GM23338 (cell line): ENCODE measurements at regions not wholly inside any gene's neighbourhood (a gene's known extent, or its start where the extent isn't known, plus 50 kb on each side); places are given as distances from the start of the nearest gene placed in this dataset.

Experiments used
- CREB1 ChIP-seq: fragments of 250-450 bp; sonication (Bioruptor Pico); IDR thresholded peaks from 2 replicates; pipeline ENCODE4 v1.5.0; 2020; ENCODE audit warnings: low read depth, mild to moderate bottlenecking, moderate library complexity
- JUNB ChIP-seq: IDR thresholded peaks from one replicate; pipeline ENCODE4 v1.6.1; 2016; ENCODE audit warnings: antibody characterized with exemption; ENCODE audit not compliant: unreplicated experiment
- POLR2AphosphoS5 ChIP-seq: IDR thresholded peaks from 2 replicates; pipeline ENCODE4 v1.6.1; 2016; ENCODE audit warnings: antibody characterized with exemption, low read depth
- ZNF114 ChIP-seq: fragments of 250-450 bp; sonication (Bioruptor Pico); IDR thresholded peaks from 2 replicates; pipeline ENCODE4 v1.5.0; 2020; ENCODE audit warnings: mild to moderate bottlenecking, moderate library complexity
- TF ChIP-seq, protein P1 (sequence below), 2 experiments: fragments of 200-600 bp in 1 of 2; sonication (generic) in 1 of 2; conservative IDR thresholded peaks; 2 replicates each; pipeline versions ENCODE4 v1.5.1 to v1.6.1; 2016 to 2017; ENCODE audit warnings: antibody characterized with exemption in 2 of 2, low read depth in 2 of 2, mild to moderate bottlenecking in 2 of 2, moderate library complexity in 1 of 2
- TF ChIP-seq, protein P2 (sequence below): IDR thresholded peaks from one replicate; pipeline ENCODE4 v1.6.1; 2018; ENCODE audit warnings: antibody characterized with exemption; ENCODE audit not compliant: unreplicated experiment

DNA sequence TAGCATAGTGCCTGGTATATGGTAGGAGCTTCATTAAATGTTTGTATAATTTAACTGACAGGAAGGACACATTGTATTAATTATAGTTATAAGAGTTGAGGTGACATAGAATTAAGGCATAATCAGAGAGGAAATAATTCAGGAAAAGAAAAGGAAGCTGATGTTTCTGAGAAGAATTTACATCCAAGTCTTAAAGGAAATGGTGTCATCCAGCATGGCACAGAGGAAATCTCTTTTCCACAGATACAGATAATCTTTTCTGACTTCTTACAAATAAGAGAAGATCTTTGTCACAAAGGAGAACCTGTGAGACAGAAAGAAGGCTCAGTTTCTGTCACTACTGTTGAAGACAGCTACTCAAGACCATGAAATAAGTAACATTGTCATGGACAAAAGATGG, 222.5 kb downstream of the GJA1 start:
- TF ChIP-seq CREB1 (CRISPR knock-in tag) (no peak), ZNF114 (no peak), JUNB (no peak), POLR2AphosphoS5 (no peak)
- TF ChIP-seq, protein P1, sequence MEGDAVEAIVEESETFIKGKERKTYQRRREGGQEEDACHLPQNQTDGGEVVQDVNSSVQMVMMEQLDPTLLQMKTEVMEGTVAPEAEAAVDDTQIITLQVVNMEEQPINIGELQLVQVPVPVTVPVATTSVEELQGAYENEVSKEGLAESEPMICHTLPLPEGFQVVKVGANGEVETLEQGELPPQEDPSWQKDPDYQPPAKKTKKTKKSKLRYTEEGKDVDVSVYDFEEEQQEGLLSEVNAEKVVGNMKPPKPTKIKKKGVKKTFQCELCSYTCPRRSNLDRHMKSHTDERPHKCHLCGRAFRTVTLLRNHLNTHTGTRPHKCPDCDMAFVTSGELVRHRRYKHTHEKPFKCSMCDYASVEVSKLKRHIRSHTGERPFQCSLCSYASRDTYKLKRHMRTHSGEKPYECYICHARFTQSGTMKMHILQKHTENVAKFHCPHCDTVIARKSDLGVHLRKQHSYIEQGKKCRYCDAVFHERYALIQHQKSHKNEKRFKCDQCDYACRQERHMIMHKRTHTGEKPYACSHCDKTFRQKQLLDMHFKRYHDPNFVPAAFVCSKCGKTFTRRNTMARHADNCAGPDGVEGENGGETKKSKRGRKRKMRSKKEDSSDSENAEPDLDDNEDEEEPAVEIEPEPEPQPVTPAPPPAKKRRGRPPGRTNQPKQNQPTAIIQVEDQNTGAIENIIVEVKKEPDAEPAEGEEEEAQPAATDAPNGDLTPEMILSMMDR (conservative IDR thresholded peaks at IDR 0.05; ENCODE audit: low read depth in 2 of 2) = no peak
- TF ChIP-seq, protein P2, sequence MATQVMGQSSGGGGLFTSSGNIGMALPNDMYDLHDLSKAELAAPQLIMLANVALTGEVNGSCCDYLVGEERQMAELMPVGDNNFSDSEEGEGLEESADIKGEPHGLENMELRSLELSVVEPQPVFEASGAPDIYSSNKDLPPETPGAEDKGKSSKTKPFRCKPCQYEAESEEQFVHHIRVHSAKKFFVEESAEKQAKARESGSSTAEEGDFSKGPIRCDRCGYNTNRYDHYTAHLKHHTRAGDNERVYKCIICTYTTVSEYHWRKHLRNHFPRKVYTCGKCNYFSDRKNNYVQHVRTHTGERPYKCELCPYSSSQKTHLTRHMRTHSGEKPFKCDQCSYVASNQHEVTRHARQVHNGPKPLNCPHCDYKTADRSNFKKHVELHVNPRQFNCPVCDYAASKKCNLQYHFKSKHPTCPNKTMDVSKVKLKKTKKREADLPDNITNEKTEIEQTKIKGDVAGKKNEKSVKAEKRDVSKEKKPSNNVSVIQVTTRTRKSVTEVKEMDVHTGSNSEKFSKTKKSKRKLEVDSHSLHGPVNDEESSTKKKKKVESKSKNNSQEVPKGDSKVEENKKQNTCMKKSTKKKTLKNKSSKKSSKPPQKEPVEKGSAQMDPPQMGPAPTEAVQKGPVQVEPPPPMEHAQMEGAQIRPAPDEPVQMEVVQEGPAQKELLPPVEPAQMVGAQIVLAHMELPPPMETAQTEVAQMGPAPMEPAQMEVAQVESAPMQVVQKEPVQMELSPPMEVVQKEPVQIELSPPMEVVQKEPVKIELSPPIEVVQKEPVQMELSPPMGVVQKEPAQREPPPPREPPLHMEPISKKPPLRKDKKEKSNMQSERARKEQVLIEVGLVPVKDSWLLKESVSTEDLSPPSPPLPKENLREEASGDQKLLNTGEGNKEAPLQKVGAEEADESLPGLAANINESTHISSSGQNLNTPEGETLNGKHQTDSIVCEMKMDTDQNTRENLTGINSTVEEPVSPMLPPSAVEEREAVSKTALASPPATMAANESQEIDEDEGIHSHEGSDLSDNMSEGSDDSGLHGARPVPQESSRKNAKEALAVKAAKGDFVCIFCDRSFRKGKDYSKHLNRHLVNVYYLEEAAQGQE = no peak
